ENCODE measurements at regions not wholly inside any gene's neighbourhood (a gene's known extent, or its start where the extent isn't known, plus 50 kb on each side); places are given as distances from the start of the nearest gene placed in this dataset.

GRCh38 chr4:19577097-19577496 lies 674.6 kb upstream of the SLIT2 start:
- ChIA-PET CTCF (interaction anchor here (0.5 kb wide), 1 partner anchor 497 kb away, joined by 3 read pairs; no protein-coding TSS in a partner anchor), POLR2A (no interaction called here)
- no peak overlapping the region for H3K4me2 ChIP-seq
- no peak overlapping the region for H2AFZ ChIP-seq (ENCODE audit: low read depth)
- no peaks in the 10 kb centered on the region for H3K36me3 ChIP-seq (replicated peaks in 1 of 2; ENCODE audit: control insufficient read depth in 1 of 2, insufficient read depth in 2 of 2, low read length in 1 of 2)
- 67% methylated on average over 1 of the region's 1 CpG for WGBS (ENCODE audit: low lambda C conversion rate)
- no peak for DNase-seq
- H3K4me1 ChIP-seq (ENCODE audit: control insufficient read depth in 1 of 2, insufficient read depth in 2 of 2, low read depth in 1 of 2, low read length in 1 of 2): no peaks in the 10 kb centered on the region
- H3K9ac ChIP-seq: no peak overlapping the region
- H3K9me2 ChIP-seq: no peaks in the 10 kb centered on the region
- H3K79me2 ChIP-seq (ENCODE audit: insufficient read depth): no peaks in the 10 kb centered on the region
- no peaks in the 10 kb centered on the region for H3F3A ChIP-seq (replicated peaks; ENCODE audit: insufficient read depth)
- no peaks in the 10 kb centered on the region for H3K27me3 ChIP-seq (ENCODE audit: insufficient read depth)
- TF ChIP-seq FOXM1 (IDR thresholded peaks at IDR 0.05; ENCODE audit: low read depth) (no peak), TEAD4 (IDR thresholded peaks at IDR 0.05; ENCODE audit: borderline replicate concordance, insufficient read depth) (no peak), RXRA (IDR thresholded peaks at IDR 0.05; ENCODE audit: borderline replicate concordance, low read depth) (no peak), PBX3 (IDR thresholded peaks at IDR 0.05) (no peak), IRF3 (IDR thresholded peaks at IDR 0.05; ENCODE audit: low read depth, low read length) (no peak), POLR2AphosphoS5 (IDR thresholded peaks at IDR 0.05; ENCODE audit: low read depth, low read length) (no peak), RFX5 (IDR thresholded peaks at IDR 0.05; ENCODE audit: low read length) (no peak), JUND (IDR thresholded peaks at IDR 0.05) (no peak), EP300 (IDR thresholded peaks at IDR 0.05; ENCODE audit: borderline replicate concordance in 1 of 2, low read depth in 1 of 2, low read length in 1 of 2) (no peak), MEF2A (IDR thresholded peaks at IDR 0.05; ENCODE audit: borderline replicate concordance, low read depth) (no peak), GABPA (IDR thresholded peaks at IDR 0.05; ENCODE audit: low read depth) (no peak), USF1 (IDR thresholded peaks at IDR 0.05; ENCODE audit: borderline replicate concordance, low read depth) (no peak), FOXJ3 (CRISPR knock-in tag; IDR thresholded peaks at IDR 0.05) (no peak), CHD2 (IDR thresholded peaks at IDR 0.05; ENCODE audit: low read length, partially characterized antibody) (no peak), MXI1 (IDR thresholded peaks at IDR 0.05; ENCODE audit: low read depth, low read length) (no peak), EZH2phosphoT487 (IDR thresholded peaks at IDR 0.05; ENCODE audit: borderline replicate concordance, low read depth) (no peak), YY1 (IDR thresholded peaks at IDR 0.05; ENCODE audit: low read depth) (no peak), USF2 (IDR thresholded peaks at IDR 0.05; ENCODE audit: borderline replicate concordance, low read depth, low read length) (no peak)
- no peak overlapping the region for H3K4me3 ChIP-seq (ENCODE audit: low read depth in 2 of 2, low read length in 1 of 2)
- no peaks in the 10 kb centered on the region for H3K9me3 ChIP-seq
- no peaks in the 10 kb centered on the region for H4K20me1 ChIP-seq (ENCODE audit: insufficient read depth)
- peak overlapping the region in 1 of 2 experiments; percentile 43; a peak in 1 of 4 replicates for H3K27ac ChIP-seq (ENCODE audit: low read depth in 2 of 2, low read length in 1 of 2)

All from SK-N-SH (cell line).